ENCODE measurements at regions not wholly inside any gene's neighbourhood (a gene's known extent, or its start where the extent isn't known, plus 50 kb on each side); places are given as distances from the start of the nearest gene placed in this dataset.
"Not testable (repeated sequence)": the region's sequence is repeated elsewhere in the genome, so short reads cannot be mapped to it uniquely, and the experiment has no call there.

GRCh38 chr4:37771771-37772170, 54.7 kb upstream of the PGM2 start:
- no peak for DNase-seq (ENCODE audit: low read depth)

- DNase-seq (ENCODE audit: low read depth), result peak; percentile 29
Observed at GRCh38 chr4:37770016-37770415, 56.5 kb upstream of the PGM2 start.

- DNase-seq (ENCODE audit: low read depth), result no peak
Observed at GRCh38 chr4:37769391-37769989, 57.0 kb upstream of the PGM2 start.

GRCh38 chr4:37767546-37767945, 58.9 kb upstream of the PGM2 start:
- no peak for DNase-seq (ENCODE audit: low read depth)

- no peak for DNase-seq (ENCODE audit: low read depth)
Observed at GRCh38 chr4:37767019-37767418, 59.5 kb upstream of the PGM2 start.

- DNase-seq (ENCODE audit: low read depth), result no peak
Observed at GRCh38 chr4:37765741-37766140, 60.7 kb upstream of the PGM2 start.

- no peak for DNase-seq (ENCODE audit: low read depth)
Observed at GRCh38 chr4:37763831-37764230, 62.7 kb upstream of the PGM2 start.

GRCh38 chr4:37762991-37763368, 63.5 kb upstream of the PGM2 start:
- DNase-seq (ENCODE audit: low read depth), result no peak

GRCh38 chr4:37762294-37762990, 64.0 kb upstream of the PGM2 start:
- no peak for DNase-seq (ENCODE audit: low read depth)

- no peak for DNase-seq (ENCODE audit: low read depth)
Observed at GRCh38 chr4:37760840-37761239, 65.6 kb upstream of the PGM2 start.

GRCh38 chr4:37759833-37760232, 66.7 kb upstream of the PGM2 start:
- DNase-seq (ENCODE audit: low read depth), result no peak

- peak; percentile 62 for DNase-seq (ENCODE audit: low read depth)
Observed at GRCh38 chr4:37758226-37758625, 68.3 kb upstream of the PGM2 start.

GRCh38 chr4:37757761-37758160, 68.7 kb upstream of the PGM2 start:
- no peak for DNase-seq (ENCODE audit: low read depth)

- DNase-seq (ENCODE audit: low read depth), result no peak
Observed at GRCh38 chr4:37757121-37757520, 69.4 kb upstream of the PGM2 start.

GRCh38 chr4:37754410-37755185, 68.4 kb upstream of the RELL1 start:
- DNase-seq (ENCODE audit: low read depth), result no peak

- DNase-seq (ENCODE audit: low read depth), result no peak
Observed at GRCh38 chr4:37749398-37749988, 63.3 kb upstream of the RELL1 start.

GRCh38 chr4:37748485-37748884, 62.3 kb upstream of the RELL1 start:
- DNase-seq (ENCODE audit: low read depth), result no peak

GRCh38 chr4:37747772-37748330, 61.7 kb upstream of the RELL1 start:
- no peak for DNase-seq (ENCODE audit: low read depth)

- DNase-seq (ENCODE audit: low read depth), result not testable (repeated sequence)
Observed at GRCh38 chr4:37746852-37747251, 60.7 kb upstream of the RELL1 start.

GRCh38 chr4:37745946-37746345, 59.8 kb upstream of the RELL1 start:
- no peak for DNase-seq (ENCODE audit: low read depth)

GRCh38 chr4:37742149-37742548, 56.0 kb upstream of the RELL1 start:
- DNase-seq (ENCODE audit: low read depth), result no peak

GRCh38 chr4:37741564-37741963, 55.4 kb upstream of the RELL1 start:
- no peak for DNase-seq (ENCODE audit: low read depth)

- DNase-seq (ENCODE audit: low read depth), result no peak
Observed at GRCh38 chr4:37740546-37740945, 54.4 kb upstream of the RELL1 start.

Measured in stromal cell of bone marrow (primary cell).